ENCODE measurements at regions not wholly inside any gene's neighbourhood (a gene's known extent, or its start where the extent isn't known, plus 50 kb on each side); places are given as distances from the start of the nearest gene placed in this dataset.

GRCh38 chr15:54719325-54719724 is 477.4 kb downstream of the RSL24D1 start:
- DNase-seq: no peak

- DNase-seq: no peak
These were observed 488.7 kb downstream of the RSL24D1 start for GRCh38 chr15:54707805-54708752.

GRCh38 chr15:54687628-54688027 is 509.1 kb downstream of the RSL24D1 start:
- DNase-seq: no peak

Data from NCI-H2029 (cell line).